GM21619 (cell line): ENCODE measurements at regions not wholly inside any gene's neighbourhood (a gene's known extent, or its start where the extent isn't known, plus 50 kb on each side); places are given as distances from the start of the nearest gene placed in this dataset.
A peak's percentile ranks its signal among the peaks of the same experiment; 100 is the strongest.
"Not testable (repeated sequence)": the region's sequence is repeated elsewhere in the genome, so short reads cannot be mapped to it uniquely, and the experiment has no call there.

Source experiments
- ATAC-seq: cut with Tn5 transposase; IDR thresholded peaks from one replicate; pipeline ENCODE4 v1.9.1; 2021; ENCODE audit not compliant: unreplicated experiment

DNA sequence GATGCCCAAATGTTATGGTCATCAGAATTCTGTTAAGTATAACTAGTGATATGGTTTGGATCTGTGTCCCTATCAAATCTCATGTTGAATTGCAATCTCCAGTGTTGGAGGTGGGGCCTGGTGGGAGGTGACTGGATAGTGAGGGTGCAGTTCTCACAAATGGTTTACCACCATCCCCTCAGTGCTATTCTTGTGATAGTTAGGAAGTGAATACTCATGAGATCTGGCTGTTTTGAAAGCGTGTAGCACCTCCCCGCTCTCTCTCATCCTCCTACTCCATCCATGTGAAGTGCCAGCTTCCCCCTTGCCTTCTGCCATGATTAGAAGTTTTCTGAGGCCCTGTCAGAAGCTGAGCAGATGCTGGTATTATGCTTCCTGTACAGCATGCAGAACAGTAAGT lies 359.5 kb downstream of the TMEM167A start:
- ATAC-seq, result no peak

GRCh38 chr5:82714732-82715131 lies 362.5 kb downstream of the TMEM167A start:
- not testable (repeated sequence) for ATAC-seq

GRCh38 chr5:82713811-82714210 lies 363.4 kb downstream of the TMEM167A start:
- ATAC-seq, result no peak

DNA sequence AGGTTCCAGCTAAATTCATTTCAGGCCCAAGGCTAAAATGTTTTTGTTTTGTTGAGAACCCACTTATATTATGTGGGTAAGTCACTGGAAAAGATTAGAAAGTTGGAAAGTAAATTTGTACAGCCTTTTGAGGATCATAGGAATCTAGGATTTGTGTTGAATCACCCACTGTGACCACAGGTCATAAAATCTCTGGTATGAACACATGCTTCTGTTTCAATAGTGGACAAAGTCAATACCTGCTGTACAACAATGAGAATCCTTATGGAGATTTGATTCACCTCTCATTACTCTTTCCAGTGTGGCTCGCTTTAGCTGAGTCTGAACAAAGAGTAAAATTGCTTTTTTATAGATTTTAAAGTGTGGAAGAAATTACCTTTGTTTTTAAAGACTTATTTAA lies 369.5 kb downstream of the TMEM167A start:
- ATAC-seq, result no peak

- ATAC-seq, result no peak
Measured at GRCh38 chr5:82704381-82704780, 372.8 kb downstream of the TMEM167A start.

DNA sequence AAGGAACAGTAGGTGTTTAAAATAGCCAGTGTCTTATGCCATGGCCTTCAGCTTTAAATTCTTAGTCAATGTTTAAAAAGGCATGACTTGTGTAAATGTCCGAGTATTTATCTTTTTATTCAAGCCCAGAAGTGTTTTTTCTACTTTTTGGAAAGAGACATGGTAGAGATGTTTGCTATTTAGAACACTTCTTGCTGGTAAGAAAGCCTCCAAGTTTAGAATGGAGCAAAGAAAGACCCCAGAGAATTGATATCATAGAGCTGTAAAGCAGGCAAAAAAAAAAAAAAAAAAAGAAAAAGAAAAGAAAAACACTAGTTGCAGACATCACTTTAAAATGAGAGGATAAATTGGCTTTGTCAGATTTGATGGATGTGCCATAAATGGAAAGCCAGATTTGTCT lies 375.1 kb downstream of the TMEM167A start:
- no peak for ATAC-seq

DNA sequence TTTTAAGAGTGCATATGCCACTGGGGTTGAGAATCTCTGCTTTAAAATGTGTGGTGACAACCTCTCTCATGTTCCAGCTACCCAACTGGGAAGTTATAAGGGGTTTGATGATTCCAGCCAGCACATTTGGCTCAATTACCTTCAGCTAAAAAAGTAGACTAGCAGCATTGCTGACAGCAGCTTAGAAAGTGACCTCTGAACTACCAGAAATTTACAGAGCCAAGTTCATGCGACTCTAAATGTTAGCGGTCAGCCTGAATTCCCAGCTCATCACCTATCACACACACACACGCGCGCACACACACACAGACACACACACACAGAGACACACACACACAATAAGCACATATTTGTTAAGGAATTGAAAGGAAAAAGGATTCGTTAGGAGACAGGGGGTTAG lies 377.5 kb downstream of the TMEM167A start:
- no peak for ATAC-seq

GRCh38 chr5:82698026-82698425 lies 379.2 kb downstream of the TMEM167A start:
- no peak for ATAC-seq

GRCh38 chr5:82694711-82695285 lies 382.4 kb downstream of the TMEM167A start:
- no peak for ATAC-seq

DNA sequence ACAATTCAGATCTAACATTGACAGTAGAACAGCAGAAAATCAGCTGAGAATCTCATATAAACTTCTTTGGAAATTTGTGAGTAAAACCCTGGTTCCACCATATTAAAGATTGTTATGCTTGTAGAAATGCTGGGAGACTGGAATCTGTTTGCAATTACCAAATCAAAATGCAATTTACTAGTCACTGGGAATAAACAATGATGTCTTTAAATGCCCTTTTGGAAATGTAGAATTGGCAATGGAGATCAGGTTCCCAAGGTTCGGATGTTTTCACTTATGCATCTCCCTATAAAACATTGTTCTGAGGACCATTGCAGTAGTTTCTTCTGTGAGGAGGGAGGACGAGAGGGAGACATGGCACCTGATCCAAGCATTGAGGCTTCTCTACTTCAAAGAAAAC lies 384.4 kb downstream of the TMEM167A start:
- ATAC-seq, result no peak

- no peak for ATAC-seq
Measured at GRCh38 chr5:82684659-82685058, 392.5 kb downstream of the TMEM167A start.

DNA sequence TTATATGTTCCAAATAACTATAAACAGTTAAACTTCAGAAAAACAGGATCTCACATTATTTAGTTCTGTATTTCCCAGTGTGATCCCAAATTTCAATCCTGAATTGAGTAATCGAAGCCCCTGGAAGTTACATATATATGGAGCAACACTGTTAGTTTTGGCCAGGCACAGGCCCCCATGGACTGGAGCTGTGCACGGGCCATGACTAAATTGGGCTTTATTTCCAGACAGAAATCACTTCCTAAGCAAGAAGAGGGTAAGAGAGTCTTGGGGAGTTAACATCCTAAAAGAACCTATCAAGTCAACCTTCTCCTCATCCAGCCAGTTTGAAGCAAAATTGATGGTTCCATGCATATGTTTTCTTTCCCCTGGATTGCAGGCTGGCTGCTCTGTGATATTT lies 393.0 kb downstream of the TMEM167A start:
- no peak for ATAC-seq

- no peak for ATAC-seq
Measured at GRCh38 chr5:82679660-82680059, 397.5 kb downstream of the TMEM167A start.

DNA sequence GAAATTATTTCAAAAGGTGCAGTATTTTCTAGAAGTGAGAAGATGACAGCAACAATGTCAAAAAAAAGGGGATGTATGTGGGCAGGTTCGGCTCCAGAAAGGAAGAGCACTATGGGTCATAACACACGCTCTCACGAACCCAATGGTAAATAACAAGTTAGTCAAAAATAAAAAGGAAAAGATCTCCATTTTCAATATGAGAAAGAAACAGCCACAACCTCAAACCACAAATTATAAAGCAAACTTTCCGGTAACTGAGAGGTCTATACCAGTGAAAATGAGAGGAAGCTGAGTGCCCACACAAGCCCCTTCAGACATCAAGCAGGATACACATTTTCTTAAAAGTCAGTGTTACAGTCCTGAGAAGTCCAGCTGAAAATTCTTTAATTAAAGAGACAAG lies 398.5 kb upstream of the RPS23 start:
- ATAC-seq, result peak; percentile 79

DNA sequence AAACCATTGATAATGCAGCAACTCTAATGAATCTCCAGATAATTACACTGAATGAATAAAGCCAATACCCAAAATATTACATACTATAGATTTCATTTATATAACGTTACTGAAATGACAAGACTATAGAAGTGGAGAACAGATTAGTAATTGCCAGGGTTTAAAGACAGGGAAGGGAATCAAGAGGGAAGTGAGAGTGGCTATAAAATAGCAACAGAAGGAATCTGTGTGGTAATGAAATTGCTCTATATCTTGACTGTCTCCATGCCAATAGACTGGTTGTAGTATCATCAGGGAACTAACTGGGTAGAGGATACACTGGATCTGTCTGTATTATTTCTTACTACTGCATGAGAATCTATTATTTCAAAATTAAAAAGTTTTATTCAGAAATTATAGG lies 396.5 kb upstream of the RPS23 start:
- ATAC-seq, result no peak

DNA sequence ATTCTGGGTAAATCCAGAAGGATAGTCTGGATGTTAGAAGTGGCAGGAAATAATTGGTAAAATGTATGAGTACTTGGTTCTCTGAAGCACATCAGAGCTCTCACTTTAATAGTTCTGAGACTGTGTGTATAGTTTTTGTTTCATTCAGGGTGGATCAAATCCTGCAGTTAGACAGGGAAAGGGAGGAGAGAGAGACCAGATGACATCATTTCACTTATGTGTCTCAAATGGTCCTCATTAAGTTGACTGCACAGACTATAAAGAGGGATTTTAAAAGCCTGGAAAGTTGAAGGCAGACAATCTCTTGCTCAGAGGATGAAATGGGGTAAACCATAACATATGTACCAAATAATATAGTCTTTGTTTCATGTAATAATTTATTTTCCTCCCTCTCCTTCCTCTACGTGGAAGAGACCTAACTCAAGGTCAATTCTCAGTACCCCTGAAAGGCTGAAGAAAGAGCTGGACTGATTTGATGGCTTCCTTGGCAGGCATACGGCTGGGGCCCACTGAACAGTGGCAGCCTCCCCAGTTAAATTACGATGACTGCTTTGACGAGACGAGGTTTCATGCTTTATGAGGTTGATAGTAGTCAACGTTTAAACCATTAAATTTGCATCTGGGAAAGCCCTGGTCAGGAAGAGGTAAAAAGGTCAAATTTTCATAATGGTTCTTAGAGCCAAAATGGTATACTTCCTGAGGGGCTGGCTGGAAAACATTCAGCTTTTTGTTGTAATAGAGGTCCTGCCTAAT lies 395.1 kb upstream of the RPS23 start:
- no peak for ATAC-seq

DNA sequence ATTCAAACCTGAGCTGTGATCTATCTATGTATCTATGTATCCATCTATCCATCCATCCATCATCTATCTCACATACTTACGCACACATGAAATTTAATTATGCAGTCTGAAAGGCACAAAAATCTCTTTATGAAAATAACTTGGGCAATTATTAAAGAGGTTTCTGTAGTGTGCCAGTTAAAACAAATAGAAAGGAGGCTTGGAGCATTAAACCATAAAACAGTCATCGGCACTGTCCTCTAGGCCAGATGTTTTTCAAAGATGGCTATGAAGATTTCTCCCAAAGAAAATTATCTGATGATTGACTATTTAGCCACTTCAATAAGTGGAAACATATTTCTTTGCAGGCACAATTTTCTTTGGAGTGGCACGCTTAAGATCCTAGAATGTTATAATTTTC lies 392.5 kb upstream of the RPS23 start:
- ATAC-seq, result no peak

GRCh38 chr5:82669720-82670119 lies 391.6 kb upstream of the RPS23 start:
- ATAC-seq, result no peak

GRCh38 chr5:82666312-82666711 lies 388.2 kb upstream of the RPS23 start:
- ATAC-seq, result no peak

GRCh38 chr5:82664732-82665131 lies 386.6 kb upstream of the RPS23 start:
- ATAC-seq, result no peak

GRCh38 chr5:82663225-82663624 lies 385.1 kb upstream of the RPS23 start:
- ATAC-seq, result no peak

DNA sequence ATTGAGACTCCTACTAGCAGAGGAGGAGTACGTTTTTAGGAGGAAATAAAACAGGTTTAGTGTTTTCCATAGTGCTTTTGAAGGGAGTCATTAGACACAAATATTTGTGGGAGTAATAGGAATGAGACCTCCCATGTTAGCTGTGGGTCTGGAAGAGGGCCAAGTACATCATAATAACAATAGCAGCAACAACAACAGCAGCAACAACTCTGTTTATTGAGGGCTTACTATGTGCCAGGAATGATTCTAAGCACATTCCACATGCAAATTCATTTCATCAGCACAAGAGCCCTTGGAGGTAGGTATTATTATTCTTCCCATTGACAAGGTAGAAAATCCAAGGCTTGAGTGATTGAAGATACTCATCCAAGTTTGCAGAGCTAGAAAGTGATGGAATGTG lies 384.2 kb upstream of the RPS23 start:
- no peak for ATAC-seq

DNA sequence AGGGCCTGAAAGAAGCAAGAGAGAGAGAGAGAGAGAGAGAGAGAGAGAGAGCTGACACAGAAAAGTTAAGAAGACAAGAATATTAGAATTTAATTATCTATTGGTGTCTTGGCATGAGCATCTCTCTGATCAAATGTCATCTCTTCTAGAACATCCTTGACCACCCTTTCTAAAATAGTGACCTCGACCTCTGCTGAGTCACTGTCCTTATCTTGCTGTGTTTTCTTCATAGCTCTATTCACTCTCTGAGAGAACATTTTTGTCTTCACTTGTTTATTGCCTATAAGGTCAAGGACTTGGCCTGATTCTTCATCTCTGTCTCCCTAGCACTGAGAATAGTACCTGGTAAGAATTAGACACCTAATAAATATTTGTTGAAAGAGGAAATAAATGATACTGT lies 383.8 kb upstream of the RPS23 start:
- ATAC-seq, result no peak
